SH-SY5Y (cell line): ENCODE measurements at regions not wholly inside any gene's neighbourhood (a gene's known extent, or its start where the extent isn't known, plus 50 kb on each side); places are given as distances from the start of the nearest gene placed in this dataset.

Source experiments
- GATA2 ChIP-seq: IDR thresholded peaks from 2 replicates; pipeline ENCODE4 v1.6.1; 2011; ENCODE audit warnings: mild to moderate bottlenecking, low read depth, low read length
- GATA3 ChIP-seq: IDR thresholded peaks from 2 replicates; pipeline ENCODE4 v1.6.1; 2011; ENCODE audit warnings: low read depth, mild to moderate bottlenecking, low read length, moderate library complexity

DNA sequence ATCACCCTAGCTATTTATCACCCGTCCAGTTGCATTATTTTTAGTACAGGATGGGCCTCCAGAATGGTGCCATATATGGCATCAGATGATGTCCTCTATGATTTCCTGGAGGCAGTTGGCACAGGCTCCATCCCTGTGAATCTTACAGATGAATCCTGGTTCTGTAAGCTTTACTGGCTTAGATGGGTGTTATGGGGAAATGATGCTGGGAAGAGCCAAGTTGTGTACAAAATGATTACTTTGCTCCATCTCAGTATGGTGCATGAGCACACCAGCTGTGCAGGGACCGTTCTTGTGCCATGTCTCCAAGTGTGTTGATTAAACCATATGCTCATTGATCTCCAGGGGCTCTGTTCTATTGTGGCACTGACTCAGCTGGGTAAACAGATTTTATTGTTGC is 755.7 kb downstream of the TLR4 start:
- TF ChIP-seq GATA2 (no peak), GATA3 (no peak)
